ENCODE measurements at regions not wholly inside any gene's neighbourhood (a gene's known extent, or its start where the extent isn't known, plus 50 kb on each side); places are given as distances from the start of the nearest gene placed in this dataset.

DNA sequence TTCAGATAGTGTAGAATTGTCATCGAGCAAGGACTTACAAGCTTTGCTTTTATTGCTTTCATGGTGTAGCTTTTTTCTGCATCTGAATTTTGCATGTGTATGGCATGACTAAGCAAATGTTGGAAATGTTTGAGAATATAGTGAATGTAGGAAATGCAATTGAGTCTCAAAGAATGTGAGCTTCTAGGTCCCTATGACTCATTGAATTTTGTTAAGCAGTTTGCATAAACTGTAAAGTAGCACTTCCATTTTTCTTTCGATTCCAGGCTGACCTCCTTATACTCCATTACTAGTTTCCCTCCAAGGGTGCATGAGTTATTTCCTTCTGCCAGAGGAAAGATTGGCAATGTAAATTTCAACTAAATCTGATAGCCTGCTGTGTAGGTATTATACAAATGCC is 619.2 kb downstream of the DIPK2A start:
- TF ChIP-seq POLR2AphosphoS5 (IDR thresholded peaks at IDR 0.05; ENCODE audit: low read depth, low read length) (no peak), SPI1 (IDR thresholded peaks at IDR 0.05; ENCODE audit: low read depth, low read length) (no peak), POLR2A (IDR thresholded peaks at IDR 0.05; ENCODE audit: low read depth, low read length) (no peak)

Measured in GM12891 (cell line).